ENCODE measurements at regions not wholly inside any gene's neighbourhood (a gene's known extent, or its start where the extent isn't known, plus 50 kb on each side); places are given as distances from the start of the nearest gene placed in this dataset.
A peak's percentile ranks its signal among the peaks of the same experiment; 100 is the strongest.

DNA sequence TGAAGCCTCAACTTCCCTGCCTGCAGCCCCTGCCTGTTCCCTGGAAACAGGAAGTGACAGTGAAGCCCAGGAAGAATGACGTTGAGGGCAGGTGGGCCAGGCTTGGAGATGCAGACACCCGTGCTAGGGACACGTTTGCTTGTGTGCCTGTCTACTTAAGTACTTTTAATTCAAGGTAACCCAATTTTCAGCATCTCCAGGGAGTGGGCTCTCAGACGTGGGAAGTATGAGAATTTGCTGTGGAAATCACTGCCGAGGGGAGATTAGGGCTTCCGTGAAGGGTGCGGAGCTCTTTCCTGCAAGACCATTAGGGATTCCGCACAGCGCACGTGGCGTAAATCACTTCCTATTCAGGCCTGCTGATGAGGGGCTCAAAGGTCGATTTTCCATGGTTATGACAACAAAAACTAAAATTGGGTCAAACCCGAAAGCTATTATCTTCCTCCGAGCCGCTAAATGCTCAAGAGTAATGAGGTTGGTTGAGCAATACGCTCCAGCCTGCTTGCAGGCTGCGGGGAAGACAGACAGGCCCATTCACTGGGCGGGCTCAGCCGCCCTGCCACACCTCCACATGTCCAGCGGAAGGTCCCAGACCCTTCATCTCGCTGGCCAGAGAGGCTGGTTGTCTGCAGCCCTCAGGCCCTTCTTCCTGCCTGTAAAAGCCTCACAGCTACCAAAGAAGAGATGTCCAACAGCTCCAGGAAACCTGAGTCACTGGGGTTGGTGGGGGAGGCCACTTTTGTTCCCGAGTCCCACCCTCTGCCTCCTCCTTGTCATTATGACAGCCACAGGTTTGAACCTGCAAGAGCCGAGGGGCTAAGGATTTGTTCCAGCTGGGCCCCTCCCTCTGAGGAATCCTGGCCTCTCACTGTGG, 109.9 kb downstream of the RBFOX3 start (continued):
- TF ChIP-seq, protein P1, sequence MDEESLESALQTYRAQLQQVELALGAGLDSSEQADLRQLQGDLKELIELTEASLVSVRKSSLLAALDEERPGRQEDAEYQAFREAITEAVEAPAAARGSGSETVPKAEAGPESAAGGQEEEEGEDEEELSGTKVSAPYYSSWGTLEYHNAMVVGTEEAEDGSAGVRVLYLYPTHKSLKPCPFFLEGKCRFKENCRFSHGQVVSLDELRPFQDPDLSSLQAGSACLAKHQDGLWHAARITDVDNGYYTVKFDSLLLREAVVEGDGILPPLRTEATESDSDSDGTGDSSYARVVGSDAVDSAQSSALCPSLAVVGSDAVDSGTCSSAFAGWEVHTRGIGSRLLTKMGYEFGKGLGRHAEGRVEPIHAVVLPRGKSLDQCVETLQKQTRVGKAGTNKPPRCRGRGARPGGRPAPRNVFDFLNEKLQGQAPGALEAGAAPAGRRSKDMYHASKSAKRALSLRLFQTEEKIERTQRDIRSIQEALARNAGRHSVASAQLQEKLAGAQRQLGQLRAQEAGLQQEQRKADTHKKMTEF (CRISPR knock-in tag; IDR thresholded peaks at IDR 0.05), result no peak
- no peak for TF ChIP-seq NFIC (IDR thresholded peaks at IDR 0.05; ENCODE audit: low read length)
- TF ChIP-seq DNMT1 (CRISPR knock-in tag; IDR thresholded peaks at IDR 0.05), result no peak
- TF ChIP-seq, protein P2, sequence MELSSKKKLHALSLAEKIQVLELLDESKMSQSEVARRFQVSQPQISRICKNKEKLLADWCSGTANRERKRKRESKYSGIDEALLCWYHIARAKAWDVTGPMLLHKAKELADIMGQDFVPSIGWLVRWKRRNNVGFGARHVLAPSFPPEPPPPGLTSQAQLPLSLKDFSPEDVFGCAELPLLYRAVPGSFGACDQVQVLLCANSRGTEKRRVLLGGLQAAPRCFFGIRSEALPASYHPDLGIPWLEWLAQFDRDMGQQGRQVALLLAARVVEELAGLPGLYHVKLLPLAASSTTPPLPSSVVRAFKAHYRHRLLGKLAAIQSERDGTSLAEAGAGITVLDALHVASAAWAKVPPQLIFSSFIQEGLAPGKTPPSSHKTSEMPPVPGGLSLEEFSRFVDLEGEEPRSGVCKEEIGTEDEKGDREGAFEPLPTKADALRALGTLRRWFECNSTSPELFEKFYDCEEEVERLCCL (CRISPR knock-in tag; IDR thresholded peaks at IDR 0.05; ENCODE audit: borderline replicate concordance), result no peak
- TF ChIP-seq SOX5 (CRISPR knock-in tag; IDR thresholded peaks at IDR 0.05; ENCODE audit: borderline replicate concordance), result no peak
- TF ChIP-seq TCF7L2 (IDR thresholded peaks at IDR 0.05; ENCODE audit: low read depth, low read length), result no peak
- TF ChIP-seq GPN1 (CRISPR knock-in tag; IDR thresholded peaks at IDR 0.05; ENCODE audit: borderline replicate concordance), result no peak
- TF ChIP-seq SOX6 (IDR thresholded peaks at IDR 0.05), result no peak
- TF ChIP-seq SOX6 (CRISPR knock-in tag; IDR thresholded peaks at IDR 0.05), result 0 out of 2 replicates have a peak, but pooled peaks have one; percentile 16

DNA sequence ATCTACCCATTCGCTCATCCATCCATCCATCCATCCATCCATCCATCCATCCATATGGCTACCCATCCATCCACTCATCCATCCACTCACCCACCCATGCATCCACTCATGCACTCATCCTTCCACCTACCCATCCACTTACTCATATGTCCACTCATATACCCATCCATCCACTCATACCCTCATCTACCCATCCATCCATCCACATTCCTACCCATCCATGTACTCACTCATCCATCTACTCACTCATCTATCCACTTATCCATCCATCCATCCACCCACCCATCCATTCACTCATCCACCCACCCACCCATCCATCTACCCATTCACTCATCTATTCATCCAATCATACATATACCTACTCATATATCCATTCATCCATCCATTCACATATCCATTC, 112.0 kb downstream of the RBFOX3 start:
- no peak overlapping the region for H2AFZ ChIP-seq (ENCODE audit: low read length)
- DNase-seq (ENCODE audit: low spot score) (no peak), ATAC-seq (no peak), FAIRE-seq (no peak)
- H3K4me1 ChIP-seq (ENCODE audit: insufficient read depth, low read length), result no peaks in the 10 kb centered on the region
- no peak overlapping the region for H3K9ac ChIP-seq (ENCODE audit: insufficient read depth, low read depth, low read length)
- in situ Hi-C loops (cut with HindIII; ENCODE audit: extremely low pct_ligation_motif_present, low pct_unique_long_range_greater_than_20kb), result no loop called here
- no peak overlapping the region for H3K4me3 ChIP-seq (replicated peaks in 1 of 3; ENCODE audit: insufficient read depth in 1 of 3, low read depth in 2 of 3, low read length in 3 of 3)
- CTCF ChIA-PET (ENCODE audit: low intra/inter-chr PET ratio, low total read pairs), result no interaction called here
- no peaks in the 10 kb centered on the region for H3K9me3 ChIP-seq (ENCODE audit: low read length)
- no peak overlapping the region for H3K4me2 ChIP-seq (ENCODE audit: low read depth, low read length)
- H3K27me3 ChIP-seq (ENCODE audit: control insufficient read depth in 1 of 2, insufficient read depth in 2 of 2, low read length in 2 of 2), result peaks cover 2 to 34% of the 10 kb centered on the region in 2 experiments; a peak in 3 of 5 replicates
- BruUV-seq (replicated peaks), result no TSS peak
- 0% methylated on average over 1 of the region's 1 CpG for WGBS (ENCODE audit: low lambda C conversion rate)
- H3K36me3 ChIP-seq (replicated peaks in 1 of 2; ENCODE audit: control insufficient read depth in 1 of 2, insufficient read depth in 2 of 2, low read length in 2 of 2), result no peaks in the 10 kb centered on the region
- POLR2A ChIA-PET, result no interaction called here
- H3K79me2 ChIP-seq (ENCODE audit: insufficient read depth, low read length), result no peaks in the 10 kb centered on the region
- H4K20me1 ChIP-seq (ENCODE audit: insufficient read depth, low read length), result no peaks in the 10 kb centered on the region
- H3K27ac ChIP-seq (ENCODE audit: extremely low read length, insufficient read depth, low read length), result no peak overlapping the region
- intact Hi-C loops (cut with micrococcal nuclease; ENCODE audit: unreplicated experiment), result no loop called here
- TF ChIP-seq SMARCC2 (IDR thresholded peaks at IDR 0.05), result no peak
- TF ChIP-seq, protein P3, sequence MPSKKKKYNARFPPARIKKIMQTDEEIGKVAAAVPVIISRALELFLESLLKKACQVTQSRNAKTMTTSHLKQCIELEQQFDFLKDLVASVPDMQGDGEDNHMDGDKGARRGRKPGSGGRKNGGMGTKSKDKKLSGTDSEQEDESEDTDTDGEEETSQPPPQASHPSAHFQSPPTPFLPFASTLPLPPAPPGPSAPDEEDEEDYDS (CRISPR knock-in tag; IDR thresholded peaks at IDR 0.05), result no peak
- TF ChIP-seq SP140L (CRISPR knock-in tag; IDR thresholded peaks at IDR 0.05; ENCODE audit: borderline replicate concordance), result no peak
- TF ChIP-seq ZNF354B (CRISPR knock-in tag; IDR thresholded peaks at IDR 0.05), result no peak
- TF ChIP-seq, protein P4, sequence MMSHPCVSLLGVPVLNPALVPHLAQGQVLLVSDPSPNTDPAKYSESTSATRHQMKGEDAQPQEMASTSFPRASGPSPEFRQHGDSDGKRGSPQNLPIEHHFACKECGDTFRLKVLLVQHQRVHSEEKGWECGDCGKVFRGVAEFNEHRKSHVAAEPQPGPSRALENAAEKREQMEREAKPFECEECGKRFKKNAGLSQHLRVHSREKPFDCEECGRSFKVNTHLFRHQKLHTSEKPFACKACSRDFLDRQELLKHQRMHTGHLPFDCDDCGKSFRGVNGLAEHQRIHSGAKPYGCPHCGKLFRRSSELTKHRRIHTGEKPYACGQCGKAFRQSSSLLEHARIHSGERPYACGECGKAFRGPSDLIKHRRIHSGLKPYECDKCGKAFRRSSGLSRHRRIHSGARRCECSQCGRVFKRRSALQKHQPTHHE (CRISPR knock-in tag; IDR thresholded peaks at IDR 0.05; ENCODE audit: borderline replicate concordance), result no peak

Measured in HepG2 (cell line).